SH-SY5Y (cell line): ENCODE measurements at regions not wholly inside any gene's neighbourhood (a gene's known extent, or its start where the extent isn't known, plus 50 kb on each side); places are given as distances from the start of the nearest gene placed in this dataset.

Source experiments
- GATA2 ChIP-seq: IDR thresholded peaks from 2 replicates; pipeline ENCODE4 v1.6.1; 2011; ENCODE audit warnings: mild to moderate bottlenecking, low read depth, low read length
- GATA3 ChIP-seq: IDR thresholded peaks from 2 replicates; pipeline ENCODE4 v1.6.1; 2011; ENCODE audit warnings: low read depth, mild to moderate bottlenecking, low read length, moderate library complexity

DNA sequence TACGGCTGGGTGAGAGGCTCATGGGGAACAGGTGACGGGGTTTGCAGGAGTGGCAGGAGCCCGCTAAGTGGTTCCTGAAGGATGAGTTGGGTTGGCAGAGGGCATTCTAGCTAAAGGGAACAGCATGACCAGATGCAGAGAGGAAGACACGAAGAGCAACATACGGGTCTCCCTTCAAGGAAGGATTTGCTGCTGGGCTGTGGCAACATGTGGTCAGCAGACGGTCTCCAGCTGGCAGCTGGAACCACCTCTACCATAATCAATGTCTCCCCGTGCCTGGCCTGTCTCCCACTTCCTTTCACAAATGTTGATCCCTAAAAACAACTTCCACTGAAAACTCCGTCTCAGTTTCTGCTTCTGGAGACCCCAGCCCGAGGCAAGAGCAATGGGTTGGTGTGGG is 80.6 kb upstream of the SULF2 start:
- TF ChIP-seq GATA2 (no peak), GATA3 (no peak)
